ENCODE measurements at regions not wholly inside any gene's neighbourhood (a gene's known extent, or its start where the extent isn't known, plus 50 kb on each side); places are given as distances from the start of the nearest gene placed in this dataset.

DNA sequence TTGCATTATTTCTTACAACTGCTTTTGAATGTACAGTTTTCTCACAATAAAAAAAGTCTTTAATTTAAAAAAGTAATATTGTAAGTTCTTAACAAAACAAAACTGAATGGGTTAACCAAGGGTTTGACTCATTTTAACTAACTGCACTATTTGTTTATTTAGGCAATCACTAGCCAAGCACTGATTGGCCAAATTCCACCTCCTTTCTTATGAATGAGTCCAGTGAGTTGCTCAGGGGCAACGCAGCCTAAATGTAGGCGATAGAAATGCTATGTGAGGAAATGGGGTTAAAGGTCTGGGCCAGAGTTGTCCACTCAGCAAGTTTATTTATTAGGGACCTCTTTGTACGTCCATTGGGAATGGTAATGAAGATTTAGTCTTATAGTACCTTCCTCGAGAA is 89.6 kb upstream of the MAF start:
- TF ChIP-seq POLR2A (IDR thresholded peaks at IDR 0.05), result no peak
- TF ChIP-seq, protein P1, sequence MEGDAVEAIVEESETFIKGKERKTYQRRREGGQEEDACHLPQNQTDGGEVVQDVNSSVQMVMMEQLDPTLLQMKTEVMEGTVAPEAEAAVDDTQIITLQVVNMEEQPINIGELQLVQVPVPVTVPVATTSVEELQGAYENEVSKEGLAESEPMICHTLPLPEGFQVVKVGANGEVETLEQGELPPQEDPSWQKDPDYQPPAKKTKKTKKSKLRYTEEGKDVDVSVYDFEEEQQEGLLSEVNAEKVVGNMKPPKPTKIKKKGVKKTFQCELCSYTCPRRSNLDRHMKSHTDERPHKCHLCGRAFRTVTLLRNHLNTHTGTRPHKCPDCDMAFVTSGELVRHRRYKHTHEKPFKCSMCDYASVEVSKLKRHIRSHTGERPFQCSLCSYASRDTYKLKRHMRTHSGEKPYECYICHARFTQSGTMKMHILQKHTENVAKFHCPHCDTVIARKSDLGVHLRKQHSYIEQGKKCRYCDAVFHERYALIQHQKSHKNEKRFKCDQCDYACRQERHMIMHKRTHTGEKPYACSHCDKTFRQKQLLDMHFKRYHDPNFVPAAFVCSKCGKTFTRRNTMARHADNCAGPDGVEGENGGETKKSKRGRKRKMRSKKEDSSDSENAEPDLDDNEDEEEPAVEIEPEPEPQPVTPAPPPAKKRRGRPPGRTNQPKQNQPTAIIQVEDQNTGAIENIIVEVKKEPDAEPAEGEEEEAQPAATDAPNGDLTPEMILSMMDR (IDR thresholded peaks at IDR 0.05), result no peak
- no peak for TF ChIP-seq POLR2AphosphoS5 (IDR thresholded peaks at IDR 0.05)
